Keratinocyte (primary cell): ENCODE measurements at regions not wholly inside any gene's neighbourhood (a gene's known extent, or its start where the extent isn't known, plus 50 kb on each side); places are given as distances from the start of the nearest gene placed in this dataset.

ENCODE experiments used
- DNase-seq: peaks from one replicate; pipeline ENCODE4 v3.0.0-alpha.2; 2011; ENCODE audit warnings: low read depth, missing footprints, low spot score
- FAIRE-seq: peaks from 2 replicates; lab custom pipeline; 2011; peaks lifted over from hg19 to GRCh38; lab: Jason Lieb, UNC
- H2AFZ ChIP-seq: 2 replicates; pipeline ENCODE4 v1.6.0; 2012; ENCODE audit warnings: low read length, control low read depth, inconsistent platforms; ENCODE audit not compliant: control insufficient read depth
- H3K27ac ChIP-seq: 2 replicates; pipeline ENCODE4 v1.5.1; 2011; ENCODE audit warnings: low read length; ENCODE audit not compliant: control insufficient read depth, insufficient read depth
- H3K27me3 ChIP-seq: 3 replicates; pipeline ENCODE4 v1.6.0; 2011; ENCODE audit warnings: low read length; ENCODE audit not compliant: control insufficient read depth, insufficient read depth; ENCODE audit errors: extremely low read depth
- H3K36me3 ChIP-seq, 2 experiments: 2 replicates in 1 of 2; 3 replicates in 1 of 2; pipeline ENCODE4 v1.5.1; 2011; ENCODE audit warnings: low read length in 2 of 2, mild to moderate bottlenecking in 1 of 2; ENCODE audit not compliant: control insufficient read depth in 2 of 2, insufficient read depth in 2 of 2; ENCODE audit errors: extremely low read depth in 1 of 2
- H3K4me1 ChIP-seq: 3 replicates; pipeline ENCODE4 v1.5.1; 2011; ENCODE audit warnings: low read length; ENCODE audit not compliant: control insufficient read depth, insufficient read depth; ENCODE audit errors: extremely low read depth
- H3K4me2 ChIP-seq: 3 replicates; pipeline ENCODE4 v1.6.0; 2011; ENCODE audit warnings: low read depth, low read length; ENCODE audit not compliant: control insufficient read depth, insufficient read depth; ENCODE audit errors: extremely low read depth
- H3K4me3 ChIP-seq, 3 experiments: fragments of 200-600 bp in 1 of 3; sonication (generic) in 1 of 3; 2 replicates in 2 of 3; 3 replicates in 1 of 3; pipeline ENCODE4 v1.5.1; 2011 to 2016; ENCODE audit warnings: low read length in 3 of 3, mild to moderate bottlenecking in 3 of 3, control low read depth in 2 of 3, inconsistent platforms in 1 of 3, low read depth in 1 of 3, mixed read lengths in 1 of 3, mixed run types in 1 of 3, moderate library complexity in 1 of 3; ENCODE audit not compliant: control insufficient read depth in 2 of 3, insufficient read depth in 2 of 3; ENCODE audit errors: extremely low read depth in 1 of 3
- H3K79me2 ChIP-seq: 2 replicates; pipeline ENCODE4 v1.6.0; 2012; ENCODE audit warnings: low read length; ENCODE audit not compliant: control insufficient read depth, insufficient read depth
- H3K9ac ChIP-seq: 3 replicates; pipeline ENCODE4 v1.6.0; 2011; ENCODE audit warnings: low read length; ENCODE audit not compliant: control insufficient read depth, insufficient read depth; ENCODE audit errors: extremely low read depth
- H3K9me1 ChIP-seq: 3 replicates; pipeline ENCODE4 v1.6.0; 2011; ENCODE audit warnings: low read length; ENCODE audit not compliant: control insufficient read depth, insufficient read depth; ENCODE audit errors: extremely low read depth
- H3K9me3 ChIP-seq: 2 replicates; pipeline ENCODE4 v1.5.1; 2012; ENCODE audit warnings: low read depth, low read length; ENCODE audit not compliant: control insufficient read depth
- H4K20me1 ChIP-seq: 3 replicates; pipeline ENCODE4 v1.6.0; 2011; ENCODE audit warnings: low read length; ENCODE audit not compliant: control insufficient read depth, insufficient read depth; ENCODE audit errors: extremely low read depth
- CTCF ChIP-seq, 3 experiments: IDR thresholded peaks in 1 of 3; conservative IDR thresholded peaks in 1 of 3; optimal IDR thresholded peaks in 1 of 3; 2 replicates in 2 of 3; 3 replicates in 1 of 3; pipeline versions ENCODE3 to v1.5.1; 2011; ENCODE audit warnings: low read length in 3 of 3, mild to moderate bottlenecking in 3 of 3, moderate library complexity in 2 of 3, control low read depth in 1 of 3, inconsistent platforms in 1 of 3; ENCODE audit not compliant: insufficient read depth in 2 of 3; ENCODE audit errors: extremely low read depth in 1 of 3
- EZH2 ChIP-seq: IDR thresholded peaks from one replicate; pipeline ENCODE4 v1.6.1; 2012; ENCODE audit warnings: inconsistent platforms, mild to moderate bottlenecking, low read length, moderate library complexity
- dilution Hi-C: fragments of 300-500 bp; cut with MboI; formaldehyde crosslinking; loops from one replicate; pipeline ENCODE4 v1.7.0; 2020; ENCODE audit warnings: low sequenced_read_pairs; ENCODE audit not compliant: extremely low pct_ligation_motif_present

- dilution Hi-C loops, result no loop called here
- H3K36me3 ChIP-seq, result no peaks in the 10 kb centered on the region
- no peak for FAIRE-seq
These were observed 194.0 kb downstream of the COX18 start for GRCh38 chr4:72875545-72875944.

GRCh38 chr4:72875138-72875537, 194.4 kb downstream of the COX18 start:
- dilution Hi-C loops, result no loop called here
- FAIRE-seq (no peak), DNase-seq (no peak)
- Histone ChIP-seq H3K27ac (no peak overlapping the region), H3K79me2 (no peaks in the 10 kb centered on the region), H3K27me3 (no peaks in the 10 kb centered on the region), H3K9ac (no peak overlapping the region), H3K9me3 (no peaks in the 10 kb centered on the region), H3K4me3 (no peak overlapping the region), H3K4me1 (no peaks in the 10 kb centered on the region), H3K4me2 (no peak overlapping the region), H3K9me1 (no peaks in the 10 kb centered on the region), H3K36me3 (no peaks in the 10 kb centered on the region), H4K20me1 (no peaks in the 10 kb centered on the region), H2AFZ (no peak overlapping the region)
- TF ChIP-seq CTCF (optimal IDR thresholded peaks at IDR 0.05 in 1 of 3, IDR thresholded peaks at IDR 0.05 in 1 of 3, conservative IDR thresholded peaks at IDR 0.05 in 1 of 3; ENCODE audit: extremely low read depth in 1 of 3, insufficient read depth in 2 of 3, low read length in 3 of 3), result no peak
- no peak for TF ChIP-seq EZH2

More at GRCh38 chr4:72875545-72875944, 194.0 kb downstream of the COX18 start:
- no peak for DNase-seq
- Histone ChIP-seq H3K27ac (no peak overlapping the region), H3K79me2 (no peaks in the 10 kb centered on the region), H3K9ac (no peak overlapping the region), H3K4me3 (no peak overlapping the region), H3K4me2 (no peak overlapping the region), H3K9me1 (no peaks in the 10 kb centered on the region), H3K4me1 (no peaks in the 10 kb centered on the region), H4K20me1 (no peaks in the 10 kb centered on the region), H3K27me3 (no peaks in the 10 kb centered on the region), H2AFZ (no peak overlapping the region), H3K9me3 (no peaks in the 10 kb centered on the region)
- TF ChIP-seq CTCF (optimal IDR thresholded peaks at IDR 0.05 in 1 of 3, IDR thresholded peaks at IDR 0.05 in 1 of 3, conservative IDR thresholded peaks at IDR 0.05 in 1 of 3; ENCODE audit: extremely low read depth in 1 of 3, insufficient read depth in 2 of 3, low read length in 3 of 3) (no peak), EZH2 (no peak)
